Activated CD4-positive, alpha-beta T cell treated with anti-CD3 and anti-CD28 coated beads, Interleukin-2, amount 50 U/mL, for 16 hours (primary cell): ENCODE measurements at regions not wholly inside any gene's neighbourhood (a gene's known extent, or its start where the extent isn't known, plus 50 kb on each side); places are given as distances from the start of the nearest gene placed in this dataset.
"Not testable (repeated sequence)": the region's sequence is repeated elsewhere in the genome, so short reads cannot be mapped to it uniquely, and the experiment has no call there.

Source experiments
- DNase-seq: peaks from one replicate; pipeline ENCODE4 v3.0.0-alpha.2; 2020

DNA sequence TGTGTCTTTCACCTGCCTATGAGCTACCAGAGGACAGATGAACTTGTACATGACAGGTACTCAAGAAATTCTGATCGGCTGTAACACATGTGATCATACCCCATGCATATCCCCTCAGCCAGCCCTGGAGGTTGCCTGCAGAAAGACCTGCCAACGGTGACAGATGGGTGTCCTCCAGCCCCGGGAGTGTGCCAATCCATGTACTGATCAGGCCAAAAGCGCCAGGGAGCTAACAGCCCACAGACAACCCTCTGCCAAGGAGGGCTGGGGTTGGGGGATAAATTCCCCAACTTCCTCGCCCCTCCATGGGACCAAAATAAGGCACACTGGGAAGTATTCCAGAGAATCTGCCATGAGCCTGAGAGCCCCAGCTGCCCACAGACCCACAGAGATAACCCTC, 189.4 kb downstream of the CCT6B start:
- DNase-seq: no peak

- no peak for DNase-seq
Observed at GRCh38 chr17:34770586-34770985, 190.7 kb downstream of the CCT6B start.

- DNase-seq: no peak
Observed at GRCh38 chr17:34769899-34770298, 190.5 kb downstream of the TMEM132E start.

- DNase-seq: no peak
Observed at GRCh38 chr17:34769049-34769448, 189.7 kb downstream of the TMEM132E start.

- DNase-seq: no peak
Observed at GRCh38 chr17:34765291-34765690, 185.9 kb downstream of the TMEM132E start.

DNA sequence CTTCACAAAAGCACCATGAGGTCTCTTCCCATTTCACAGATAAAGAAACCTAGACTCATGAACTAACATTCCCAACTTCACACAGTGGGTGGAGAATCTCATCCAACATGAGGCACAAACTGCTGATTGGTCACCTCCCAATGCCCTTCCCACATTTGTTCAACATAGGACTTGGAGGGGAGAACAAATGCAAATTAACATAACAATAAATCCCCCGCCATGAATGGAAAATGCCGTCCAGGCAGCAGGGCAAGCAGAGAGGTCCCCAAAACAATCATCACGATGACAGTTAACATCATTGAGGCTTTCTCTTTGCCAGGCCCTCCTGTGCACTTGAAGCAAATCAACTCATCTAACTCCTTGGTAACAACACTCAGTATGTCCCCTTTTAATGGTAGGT, 185.3 kb downstream of the TMEM132E start:
- DNase-seq: no peak

GRCh38 chr17:34763728-34764665, 184.6 kb downstream of the TMEM132E start:
- no peak for DNase-seq

GRCh38 chr17:34762078-34762477, 182.7 kb downstream of the TMEM132E start:
- no peak for DNase-seq

GRCh38 chr17:34761646-34762045, 182.3 kb downstream of the TMEM132E start:
- no peak for DNase-seq

DNA sequence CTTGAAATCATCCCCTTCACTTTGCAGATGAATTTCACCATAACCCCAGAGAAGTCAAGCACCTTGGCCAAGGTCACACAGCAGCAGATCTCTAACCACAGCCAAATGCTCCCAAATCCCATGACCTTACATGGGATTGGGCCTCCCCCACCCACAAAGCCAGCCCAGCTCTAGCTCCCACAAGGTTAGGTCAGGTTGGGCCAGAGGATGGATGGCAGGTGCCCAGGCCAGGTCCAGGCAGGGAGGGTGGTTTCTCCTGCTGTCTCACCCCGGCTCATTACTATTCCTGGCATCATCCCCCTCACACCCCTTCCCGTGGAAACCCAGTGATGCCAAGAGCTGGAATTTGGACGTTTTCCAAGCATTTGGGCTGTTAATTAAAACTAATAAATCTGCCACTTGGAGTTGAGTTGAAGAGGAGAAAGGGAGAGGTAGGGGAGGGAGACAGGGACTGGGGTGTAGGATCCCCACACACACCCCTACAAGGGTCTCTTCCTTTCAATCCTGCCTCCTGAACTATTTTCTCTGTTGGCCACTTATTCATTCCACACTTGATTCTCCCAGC, 181.6 kb downstream of the TMEM132E start:
- no peak for DNase-seq

DNA sequence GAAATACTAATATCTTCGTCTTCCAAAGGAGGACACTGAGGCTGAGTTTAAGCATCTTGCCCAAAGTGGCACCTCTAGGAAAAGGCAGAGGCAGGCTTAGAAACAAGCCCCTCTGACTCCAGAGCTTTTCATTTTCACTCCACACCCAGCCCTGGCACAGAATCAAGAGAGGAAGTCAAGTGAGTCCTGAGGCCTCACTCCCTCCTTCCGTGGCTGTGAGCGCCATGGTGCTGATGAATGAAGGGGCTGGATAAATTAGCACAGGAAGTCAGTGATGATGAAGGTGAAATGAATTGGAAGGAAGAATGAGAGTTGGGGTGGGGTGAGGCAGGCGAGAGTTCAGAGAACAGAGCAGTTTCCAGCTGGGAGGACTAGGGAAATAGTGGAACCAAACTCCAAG, 179.3 kb downstream of the TMEM132E start:
- no peak for DNase-seq

- no peak for DNase-seq
Observed at GRCh38 chr17:34758316-34758715, 178.9 kb downstream of the TMEM132E start.

DNA sequence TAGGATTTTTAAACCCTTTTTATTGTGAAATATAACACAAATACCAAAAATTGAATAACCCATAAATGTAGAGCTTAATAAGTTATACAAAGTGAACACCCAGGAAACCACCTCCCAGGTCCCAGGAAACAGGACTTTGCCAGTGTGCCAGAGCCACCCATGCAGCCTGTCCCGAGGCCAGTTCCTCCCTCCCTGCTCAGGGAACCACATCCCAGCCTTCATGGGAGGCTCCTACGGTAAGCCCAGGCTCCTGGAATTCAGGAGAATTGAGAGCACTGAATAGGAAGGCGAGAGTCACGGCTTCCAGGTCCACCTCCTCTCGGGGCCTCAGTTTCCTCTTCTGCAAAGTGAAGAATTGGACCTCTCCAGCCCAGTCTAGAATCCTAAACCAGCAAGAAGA, 178.2 kb downstream of the TMEM132E start:
- no peak for DNase-seq

DNA sequence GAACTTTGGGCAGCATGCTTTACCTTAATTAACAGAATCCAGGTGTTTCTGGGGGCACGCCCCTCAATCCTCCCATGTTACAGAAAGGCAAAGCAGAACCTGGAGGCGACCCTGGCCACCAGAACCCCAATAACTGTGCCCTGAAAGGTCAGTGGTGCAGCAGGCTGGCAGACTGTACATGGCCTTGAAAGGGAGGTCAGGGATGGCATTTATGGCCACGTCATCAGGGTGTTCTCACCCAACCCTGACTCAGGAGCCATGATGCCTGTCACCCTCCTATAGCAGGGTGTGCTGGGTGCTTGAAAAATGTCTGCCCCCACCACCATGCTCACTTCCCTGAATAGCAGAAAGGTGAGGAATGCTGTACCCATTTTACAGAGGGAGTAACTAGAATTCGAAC, 177.7 kb downstream of the TMEM132E start:
- DNase-seq: no peak

DNA sequence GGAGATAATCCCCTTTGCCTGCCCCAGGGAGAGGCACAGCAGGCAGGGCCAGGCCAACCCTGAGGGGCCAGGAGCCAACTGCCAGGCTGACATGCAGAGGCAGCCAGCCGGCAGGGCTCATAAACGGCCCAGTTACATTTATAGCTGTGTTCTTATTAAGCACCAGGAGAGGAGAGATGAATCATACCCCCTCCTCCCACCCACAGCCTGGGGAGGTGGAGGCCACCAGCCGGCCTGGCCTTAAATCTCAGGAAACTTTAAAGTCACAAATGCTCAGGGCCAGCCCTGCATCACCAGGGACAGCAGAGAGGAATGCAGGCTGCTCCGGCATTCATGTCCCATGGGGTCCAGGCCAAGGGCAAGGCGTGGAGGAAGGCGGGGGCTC, 177.2 kb downstream of the TMEM132E start:
- no peak for DNase-seq

GRCh38 chr17:34755981-34756636, 176.7 kb downstream of the TMEM132E start:
- DNase-seq: no peak

GRCh38 chr17:34755371-34755770, 176.0 kb downstream of the TMEM132E start:
- DNase-seq: no peak

DNA sequence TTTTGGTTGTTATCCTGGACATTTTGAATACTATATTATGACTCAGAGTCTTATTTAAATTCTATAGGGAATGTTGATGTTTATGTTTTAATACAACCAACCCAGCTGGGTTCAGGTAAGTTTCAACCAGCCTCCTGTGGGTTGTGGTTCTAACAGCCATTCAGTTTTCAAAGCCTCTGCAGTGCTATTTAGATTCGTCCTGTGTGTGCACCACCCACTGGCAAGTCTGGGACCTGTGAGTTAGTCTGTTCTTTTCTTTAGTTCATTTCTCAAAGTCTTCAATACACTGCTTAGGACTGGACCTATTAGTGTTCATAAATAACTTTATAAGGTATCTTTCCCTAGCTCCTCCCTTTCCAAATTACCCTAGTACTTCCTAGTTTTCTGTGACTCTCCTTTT, 170.6 kb downstream of the TMEM132E start:
- DNase-seq: no peak

DNA sequence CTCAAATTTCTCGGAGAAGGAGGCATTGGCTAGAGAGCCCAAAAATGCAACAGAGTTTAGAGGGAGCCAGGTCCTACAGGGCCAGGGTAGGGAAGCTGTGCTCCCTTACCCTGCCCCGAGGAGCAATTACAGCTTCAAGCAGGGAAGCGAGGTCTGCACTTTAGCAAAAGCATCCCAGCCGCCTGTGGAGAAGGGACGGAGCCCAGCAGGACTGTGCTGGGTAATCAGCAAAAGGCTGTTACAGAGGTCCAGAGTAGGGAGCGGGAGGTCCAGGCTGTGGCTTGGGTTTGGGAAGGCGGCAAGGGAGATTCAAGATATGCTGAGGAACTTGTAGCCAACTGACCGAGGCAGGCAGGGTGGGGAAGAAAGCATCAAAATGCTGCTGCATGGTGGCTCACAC, 162.6 kb downstream of the TMEM132E start:
- no peak for DNase-seq

GRCh38 chr17:34740565-34741520, 161.5 kb downstream of the TMEM132E start:
- no peak for DNase-seq

GRCh38 chr17:34739386-34739785, 160.0 kb downstream of the TMEM132E start:
- no peak for DNase-seq

GRCh38 chr17:34737673-34738072, 158.3 kb downstream of the TMEM132E start:
- DNase-seq: not testable (repeated sequence)

GRCh38 chr17:34736611-34737010, 157.2 kb downstream of the TMEM132E start:
- DNase-seq: no peak
